RCC 7860 (cell line): ENCODE measurements at regions not wholly inside any gene's neighbourhood (a gene's known extent, or its start where the extent isn't known, plus 50 kb on each side); places are given as distances from the start of the nearest gene placed in this dataset.
"Not testable (repeated sequence)": the region's sequence is repeated elsewhere in the genome, so short reads cannot be mapped to it uniquely, and the experiment has no call there.

Experiments used
- DNase-seq: peaks from one replicate; pipeline ENCODE4 v3.0.0-alpha.2; 2015; ENCODE audit warnings: low spot score
- FAIRE-seq: peaks from 2 replicates; lab custom pipeline; 2012; peaks lifted over from hg19 to GRCh38; lab: Jason Lieb, UNC

DNA sequence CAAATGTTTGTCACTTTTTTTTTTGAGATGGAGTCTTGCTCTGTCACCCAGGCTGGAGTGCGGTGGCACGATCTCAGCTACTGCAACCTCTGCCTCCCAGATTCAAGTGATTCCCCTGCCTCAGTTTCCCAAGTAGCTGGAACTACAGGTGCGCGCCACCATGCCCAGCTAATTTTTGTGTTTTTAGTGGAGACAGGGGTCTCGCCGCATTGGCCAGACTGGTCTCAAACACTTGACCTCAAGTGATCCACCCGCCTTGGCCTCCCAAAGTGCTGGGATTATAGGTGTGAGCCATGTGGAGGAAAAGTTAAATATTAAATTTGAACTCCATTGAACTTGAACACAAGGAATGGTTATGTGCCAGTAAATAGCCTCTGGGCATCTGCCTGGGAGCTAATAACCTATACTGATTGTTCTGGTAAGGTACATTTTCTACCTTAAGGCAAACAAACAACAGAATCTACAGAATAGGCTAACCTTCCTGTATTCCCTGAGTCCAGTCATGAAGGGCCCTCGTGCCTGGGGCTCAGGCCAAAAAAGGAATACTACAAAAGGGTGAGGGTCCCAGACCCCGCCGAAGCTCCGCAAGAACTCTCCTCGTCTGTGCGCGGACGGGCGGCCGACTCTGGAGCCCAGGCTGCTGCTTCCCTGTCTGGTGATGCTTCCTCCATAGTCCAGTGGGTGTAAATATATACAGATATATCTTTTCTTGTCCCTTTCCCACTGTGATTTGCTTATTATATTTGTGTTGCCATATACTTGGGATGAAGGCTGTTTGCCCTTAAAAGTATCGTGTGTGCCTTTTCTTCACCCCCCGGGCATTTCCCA is 74.0 kb upstream of the EIF5 start:
- no peak for DNase-seq
- no peak for FAIRE-seq

DNA sequence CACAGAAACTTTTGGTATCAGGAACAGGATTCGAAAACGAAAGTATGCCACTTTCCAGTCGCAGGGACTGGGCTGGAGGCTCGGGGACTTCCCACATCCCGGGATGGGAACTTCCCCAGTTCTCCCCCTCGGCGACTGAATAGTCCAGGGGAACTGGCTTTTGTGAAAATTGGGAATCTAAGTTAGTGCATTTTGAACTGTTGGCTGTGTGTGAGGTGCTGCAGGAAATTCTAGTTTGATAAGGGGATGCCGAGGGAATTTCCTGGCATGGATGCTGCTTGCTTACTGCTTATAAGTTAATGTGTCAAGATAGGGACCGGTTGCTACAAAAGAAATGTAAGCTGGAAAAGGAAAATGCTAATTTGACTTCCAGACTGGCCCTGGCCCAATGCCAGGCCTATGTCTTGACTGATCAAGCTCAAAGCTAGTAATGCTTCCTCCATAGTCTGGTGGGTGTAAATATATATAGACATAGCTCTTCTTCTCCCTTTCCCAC is 73.4 kb upstream of the EIF5 start:
- DNase-seq (peak; percentile 50), FAIRE-seq (no peak)

DNA sequence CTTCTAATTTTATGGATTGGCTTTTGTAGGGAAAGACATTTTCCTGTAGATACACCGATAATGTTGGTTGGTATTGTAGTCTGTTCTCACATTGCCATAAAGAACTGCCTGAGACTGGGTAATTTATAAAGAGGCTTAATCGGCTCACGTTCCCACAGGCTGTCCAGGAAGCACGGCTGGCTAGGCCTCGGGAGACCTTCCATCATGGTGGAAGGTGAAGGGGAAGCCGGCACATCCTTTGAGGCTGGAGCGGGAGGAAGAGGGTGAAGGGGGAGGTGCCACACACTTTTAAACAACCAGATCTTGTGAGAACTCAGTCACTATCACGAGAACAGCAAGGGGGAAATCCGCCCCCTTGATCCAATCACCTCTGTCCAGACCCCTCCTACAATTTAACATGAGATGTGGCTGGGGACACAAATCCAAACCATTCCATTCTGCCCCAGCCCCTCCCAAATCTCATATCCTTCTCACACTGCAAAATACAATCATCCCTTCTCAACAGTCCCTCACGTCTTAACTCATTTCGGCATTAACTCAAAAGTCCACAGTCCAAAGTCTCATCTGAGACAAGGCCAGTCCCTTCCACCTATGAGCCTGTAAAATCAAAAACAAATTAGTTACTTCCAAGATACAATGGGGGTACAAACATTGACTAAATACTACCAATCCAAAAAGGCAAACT is 66.7 kb upstream of the EIF5 start:
- FAIRE-seq = no peak

DNA sequence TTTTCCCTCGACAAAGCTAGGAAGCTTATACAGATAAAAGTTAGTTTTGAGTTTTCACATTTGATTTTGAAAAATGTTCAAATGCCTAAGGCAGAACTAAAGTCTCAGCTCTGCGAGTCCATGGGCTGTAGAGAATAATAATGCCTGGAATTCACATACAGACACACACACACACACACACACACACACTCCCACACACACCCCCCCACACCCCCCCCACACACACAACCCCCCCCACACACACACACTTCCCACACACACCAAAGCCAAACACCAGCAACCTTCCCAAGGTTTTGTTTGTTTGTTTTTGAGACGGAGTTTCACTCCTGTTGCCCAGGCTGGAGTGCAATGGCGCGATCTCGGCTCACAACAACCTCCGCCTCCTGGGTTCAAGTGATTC is 62.8 kb upstream of the EIF5 start:
- no peak for FAIRE-seq

More for the DNA sequence above, 66.7 kb upstream of the EIF5 start:
- no peak for DNase-seq

DNA sequence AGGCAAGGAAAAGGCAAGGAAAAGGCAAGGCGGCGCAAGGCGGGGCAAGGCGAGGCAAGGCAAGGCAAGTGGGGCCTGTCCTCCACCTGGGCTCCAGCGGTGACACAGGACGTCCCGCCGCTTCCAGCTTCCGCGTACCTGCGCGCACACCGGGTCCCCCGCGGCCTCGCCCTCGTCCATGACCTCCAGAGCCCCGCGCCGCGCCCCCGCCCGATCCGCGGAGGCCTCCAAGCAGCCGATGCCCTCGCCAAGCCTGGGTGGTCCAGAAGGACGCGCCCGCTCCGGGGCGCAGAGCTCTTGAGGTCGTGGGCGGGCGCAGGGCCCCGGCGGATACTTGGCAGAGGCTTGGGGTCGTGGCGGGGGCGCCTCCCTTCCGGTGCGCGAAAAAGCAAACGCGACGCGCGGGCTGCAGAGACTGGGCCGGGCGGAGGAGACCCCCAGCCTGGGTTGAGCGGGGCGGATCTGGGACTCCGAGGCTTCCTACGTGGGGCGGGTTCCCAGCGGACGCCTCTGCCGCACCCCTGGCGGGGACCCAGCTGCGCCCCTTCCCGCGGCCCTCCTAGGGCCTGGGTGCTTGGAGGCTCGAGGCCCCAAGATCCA is 60.8 kb upstream of the EIF5 start:
- FAIRE-seq (no peak), DNase-seq (no peak)

More for the DNA sequence above, 62.8 kb upstream of the EIF5 start:
- DNase-seq = no peak

DNA sequence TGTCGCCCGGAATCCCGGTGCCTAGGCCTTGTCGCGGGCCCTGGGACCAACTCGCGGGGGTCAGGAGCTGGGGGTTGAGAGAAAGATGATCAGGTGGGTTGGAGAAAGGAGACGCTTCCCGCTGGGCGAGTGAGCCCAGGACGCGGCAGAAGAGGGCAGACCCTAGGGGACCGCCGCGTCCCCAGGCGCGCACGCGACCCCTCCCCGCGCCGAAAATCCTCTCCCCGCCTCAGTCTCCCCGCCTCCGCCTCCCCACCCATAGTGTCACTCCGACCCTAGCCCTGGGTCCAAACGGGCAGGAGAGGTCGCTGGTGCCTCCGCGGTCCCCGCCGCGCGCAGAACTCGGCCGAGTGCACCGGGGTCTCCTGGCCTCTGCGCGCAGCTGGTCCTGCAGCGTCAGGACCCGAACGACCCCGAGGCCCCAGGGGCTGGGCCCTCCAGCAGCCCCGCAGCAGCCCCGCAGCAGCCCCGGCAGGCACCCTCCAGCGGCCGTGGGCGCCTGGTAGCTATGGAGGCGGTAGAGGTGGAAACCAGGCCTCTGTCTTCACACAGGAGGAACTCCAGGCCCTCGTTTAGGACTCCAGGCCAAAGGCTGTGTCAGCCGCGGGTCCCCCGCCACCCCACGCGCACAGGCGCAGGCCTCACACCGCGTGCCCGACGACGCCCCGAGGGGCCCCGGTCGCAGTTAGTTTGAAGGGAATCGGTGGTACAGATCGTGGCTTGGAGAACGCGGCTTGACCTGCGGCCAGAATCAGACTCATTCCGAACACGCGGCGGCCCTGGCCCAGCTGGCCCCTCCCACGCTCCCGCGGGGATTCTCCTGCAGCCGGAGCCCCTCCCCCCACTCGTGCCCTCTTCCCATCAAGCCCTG is 60.1 kb upstream of the EIF5 start:
- DNase-seq (no peak), FAIRE-seq (no peak)

DNA sequence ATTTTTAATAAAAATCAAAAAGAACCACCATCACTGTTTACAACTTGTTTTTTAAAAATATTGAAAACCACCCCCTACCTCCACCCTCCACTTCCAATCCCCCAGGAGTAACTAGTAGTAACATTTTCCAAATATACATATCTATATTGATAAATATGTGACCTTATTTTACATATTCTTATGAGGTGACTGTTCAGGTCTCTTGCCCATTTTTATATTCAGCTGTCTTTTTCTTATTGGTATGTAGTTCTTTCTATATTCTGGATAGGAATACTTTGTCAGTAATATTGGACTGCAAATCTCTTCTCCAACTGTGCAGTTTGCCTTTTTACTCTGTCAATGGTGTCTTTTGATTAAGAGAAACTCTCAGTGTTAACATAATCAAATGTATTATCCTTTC is 59.0 kb upstream of the EIF5 start:
- no peak for FAIRE-seq
- no peak for DNase-seq

DNA sequence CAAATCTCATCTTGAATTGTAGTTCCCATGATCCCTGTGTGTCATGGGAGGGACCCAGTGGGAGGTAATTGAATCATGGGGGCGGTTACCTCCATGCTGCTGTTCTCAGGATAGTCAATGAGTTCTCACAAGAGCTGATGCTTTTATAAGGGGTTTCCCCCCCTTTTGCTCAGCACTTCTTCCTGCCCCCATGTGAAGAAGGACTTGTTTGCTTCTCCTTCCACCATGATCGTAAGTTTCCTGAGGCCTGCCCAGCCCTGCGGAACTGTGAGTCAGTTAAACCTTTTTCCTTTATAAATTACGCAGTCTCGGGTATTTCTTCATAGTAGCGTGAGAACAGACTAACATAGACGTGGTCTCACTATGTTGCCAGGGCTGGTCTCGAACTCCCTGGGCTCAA is 56.1 kb upstream of the EIF5 start:
- DNase-seq = no peak
- no peak for FAIRE-seq

DNA sequence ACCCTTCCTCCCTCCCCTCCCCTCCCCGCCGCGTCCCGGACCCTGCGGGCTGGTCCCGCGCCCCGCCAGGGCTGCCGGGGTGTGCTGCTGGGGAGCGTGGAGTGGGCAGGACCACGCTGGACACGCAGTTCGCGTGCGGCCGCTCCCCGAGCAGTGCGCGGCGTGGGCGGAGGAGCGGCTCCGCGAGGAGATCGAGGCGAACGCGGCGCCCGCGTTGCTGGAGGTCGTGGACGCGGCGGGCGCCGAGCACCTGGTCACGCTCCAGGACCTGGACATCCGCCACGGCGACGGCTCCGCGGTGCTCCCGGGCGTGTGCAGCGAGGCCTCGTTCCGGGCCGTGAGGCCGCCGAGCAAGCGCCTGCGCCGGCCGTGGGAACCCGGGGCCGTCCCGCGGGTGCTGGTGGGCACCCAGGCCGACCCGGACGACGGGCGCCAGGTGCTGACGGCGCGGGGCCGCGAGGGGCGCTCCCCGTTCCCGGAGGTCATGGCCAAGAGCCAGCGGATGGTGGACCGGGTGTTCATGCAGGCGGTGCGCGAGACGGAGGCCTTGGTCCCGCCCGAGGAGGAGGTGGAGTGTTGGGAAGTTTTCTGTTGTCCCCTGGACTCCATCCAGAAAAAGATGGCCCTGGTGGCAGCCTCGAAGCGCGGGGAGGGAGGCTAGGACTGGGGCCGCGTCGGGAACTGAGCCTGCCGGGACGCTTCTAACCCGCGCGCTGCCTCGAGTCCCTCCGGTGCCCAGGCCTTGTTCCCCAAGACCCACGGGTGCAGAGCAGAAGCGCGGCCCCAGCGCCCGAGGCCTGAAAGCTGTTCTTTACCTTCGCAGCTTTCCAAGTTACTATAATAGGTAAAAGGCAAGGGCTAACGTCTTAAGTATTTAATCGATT is 54.7 kb upstream of the EIF5 start:
- FAIRE-seq = no peak
- DNase-seq = no peak

DNA sequence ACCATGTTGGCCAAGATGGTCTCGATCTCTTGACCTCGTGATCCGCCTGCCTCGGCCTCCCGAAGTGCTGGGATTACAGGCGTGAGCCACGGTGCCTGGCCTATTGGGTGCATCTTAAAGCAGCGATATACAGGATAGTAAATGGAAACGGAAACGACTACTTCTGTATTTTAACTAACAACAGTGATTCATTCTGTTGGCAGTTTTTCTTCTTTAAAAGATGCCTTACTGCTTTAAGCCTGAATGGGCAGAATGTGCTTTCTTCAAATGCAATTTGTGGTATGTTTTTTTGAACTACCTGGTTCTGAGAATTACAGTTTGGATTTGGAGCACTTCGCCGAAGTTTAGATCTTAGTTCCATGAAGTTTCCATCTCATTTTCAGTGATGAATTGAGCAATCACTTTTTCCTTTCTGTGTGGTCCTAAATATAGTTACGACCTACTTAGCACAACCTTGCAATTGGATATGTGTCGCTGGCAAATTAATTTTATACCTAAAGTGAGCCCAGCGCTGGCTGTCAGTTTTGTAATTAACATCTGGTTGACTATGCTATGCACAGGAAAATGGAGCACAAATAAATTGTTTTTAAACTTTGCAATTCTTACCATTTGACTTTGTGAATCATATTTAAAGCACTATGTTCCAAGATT is 53.6 kb upstream of the EIF5 start:
- FAIRE-seq = no peak
- DNase-seq = no peak

DNA sequence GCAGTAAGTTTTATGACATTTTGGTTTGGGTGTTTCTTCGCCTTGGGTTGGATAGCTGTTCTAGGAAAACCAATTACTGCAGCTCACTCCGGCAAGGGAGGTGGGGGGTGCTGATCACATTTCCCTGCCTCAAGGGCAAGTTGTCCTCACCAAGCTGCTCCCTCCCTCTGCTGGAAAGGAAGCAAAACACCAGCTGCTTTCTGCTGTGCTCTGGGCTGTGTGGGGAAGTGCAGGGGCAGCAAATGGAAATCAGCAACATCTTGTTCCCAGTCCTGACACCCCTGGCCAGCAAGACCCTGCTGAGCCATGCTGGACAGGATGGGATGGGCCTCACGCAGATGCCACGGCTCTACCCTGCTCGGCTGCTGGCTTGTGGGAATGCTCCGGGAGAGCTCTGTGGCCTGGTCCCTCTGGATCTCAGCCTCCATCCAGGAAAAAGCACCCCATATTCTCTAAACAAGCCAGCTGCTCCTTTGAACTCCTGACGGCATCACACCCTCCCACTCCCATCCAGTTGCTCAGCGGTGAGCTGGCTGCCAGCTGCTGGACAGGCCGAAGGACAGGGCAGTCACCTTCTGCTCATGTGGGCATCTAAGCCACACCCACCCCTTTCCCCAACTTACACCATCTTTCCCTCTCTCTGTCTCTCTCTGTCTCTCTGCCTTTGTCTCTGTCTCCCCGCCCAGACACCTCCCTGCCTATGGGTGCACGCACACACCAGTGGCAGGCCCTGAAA is 52.4 kb upstream of the EIF5 start:
- FAIRE-seq = no peak

DNA sequence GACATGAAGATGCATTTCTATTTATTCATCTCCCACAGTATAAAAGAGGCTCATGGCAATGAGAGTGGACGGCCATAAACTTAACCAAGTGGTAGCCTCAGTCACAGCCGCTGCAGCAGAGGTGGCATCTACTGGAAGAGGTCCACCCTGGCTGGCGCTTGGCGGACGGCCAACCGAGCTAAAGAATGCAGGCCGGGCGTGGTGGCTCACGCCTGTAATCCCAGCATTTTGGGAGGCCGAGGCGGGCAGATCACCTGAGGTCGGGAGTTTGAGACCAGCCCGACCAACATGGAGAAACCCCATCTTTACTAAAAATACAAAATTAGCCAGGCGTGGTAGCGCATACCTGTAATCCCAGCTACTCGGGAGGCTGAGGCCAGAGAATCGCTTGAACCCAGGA is 51.7 kb upstream of the EIF5 start:
- not testable (repeated sequence) for DNase-seq, FAIRE-seq

More for the DNA sequence above, 52.4 kb upstream of the EIF5 start:
- DNase-seq = no peak

DNA sequence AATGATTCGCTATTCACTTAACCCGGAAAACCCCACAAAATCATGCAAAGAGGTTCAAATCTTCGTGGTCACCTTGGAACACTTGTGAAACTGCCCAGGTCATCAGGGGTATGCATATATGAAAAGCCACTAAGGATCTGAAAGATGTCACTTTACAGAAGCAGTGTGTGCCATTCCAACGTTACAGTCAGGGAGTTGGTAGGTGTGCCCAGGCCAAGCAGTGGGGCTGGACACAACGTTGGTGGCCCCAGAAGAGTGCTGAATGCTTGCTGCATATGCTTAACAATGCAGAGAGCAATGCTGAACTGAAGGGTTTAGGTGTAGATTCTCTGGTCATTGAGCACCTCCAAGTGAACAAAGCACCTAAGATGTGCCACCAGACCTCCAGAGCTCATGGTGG is 51.1 kb upstream of the EIF5 start:
- no peak for FAIRE-seq
- no peak for DNase-seq

DNA sequence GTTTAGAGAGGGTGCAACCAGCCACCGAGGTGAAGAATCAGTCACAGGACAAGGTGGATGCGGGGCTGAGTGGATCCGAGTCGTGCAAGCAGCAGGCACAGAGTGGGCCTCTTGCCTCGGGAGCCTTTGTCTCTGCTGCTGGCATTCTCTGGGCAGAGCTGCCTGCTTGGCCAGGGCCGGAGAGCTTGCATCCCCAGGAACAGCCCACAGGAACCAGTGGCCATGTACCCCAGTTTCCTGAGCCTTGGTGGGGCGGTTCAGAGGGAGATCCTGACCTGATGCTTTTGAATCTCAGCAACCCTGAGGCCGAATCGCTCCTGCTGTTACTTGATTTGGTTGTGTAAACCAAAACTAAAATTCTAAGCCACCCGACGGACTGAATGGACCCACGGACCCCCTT is 50.1 kb upstream of the EIF5 start:
- FAIRE-seq (no peak), DNase-seq (no peak)
